Glutamatergic neuron (in vitro differentiated cells): ENCODE measurements at regions not wholly inside any gene's neighbourhood (a gene's known extent, or its start where the extent isn't known, plus 50 kb on each side); places are given as distances from the start of the nearest gene placed in this dataset.

Source experiments
- DNase-seq: peaks from one replicate; pipeline ENCODE4 v3.0.0; 2022
- H3K27ac Mint-ChIP-seq: one replicate; pipeline ENCODE4 v1.8.0; 2020; ENCODE audit warnings: mild to moderate bottlenecking, mixed read lengths, inconsistent platforms; ENCODE audit not compliant: unreplicated experiment
- H3K27me3 Mint-ChIP-seq: one replicate; pipeline ENCODE4 v1.8.0; 2020; ENCODE audit warnings: mild to moderate bottlenecking, moderate library complexity, mixed read lengths, inconsistent platforms; ENCODE audit not compliant: unreplicated experiment
- H3K36me3 Mint-ChIP-seq: one replicate; pipeline ENCODE4 v1.8.0; 2020; ENCODE audit warnings: mild to moderate bottlenecking, mixed read lengths, inconsistent platforms; ENCODE audit not compliant: unreplicated experiment
- H3K4me1 Mint-ChIP-seq: one replicate; pipeline ENCODE4 v1.8.0; 2020; ENCODE audit warnings: mild to moderate bottlenecking, low read depth, mixed read lengths, inconsistent platforms; ENCODE audit not compliant: unreplicated experiment
- H3K4me3 Mint-ChIP-seq: one replicate; pipeline ENCODE4 v1.8.0; 2020; ENCODE audit warnings: mild to moderate bottlenecking, mixed read lengths, inconsistent platforms; ENCODE audit not compliant: unreplicated experiment
- H3K9me3 Mint-ChIP-seq: one replicate; pipeline ENCODE4 v1.8.0; 2020; ENCODE audit warnings: mild to moderate bottlenecking, moderate library complexity, mixed read lengths, inconsistent platforms; ENCODE audit not compliant: unreplicated experiment
- TF ChIP-seq, protein P1 (sequence below): fragments of 200-600 bp; sonication (generic); IDR thresholded peaks from one replicate; pipeline ENCODE4 v1.5.0; 2021; ENCODE audit not compliant: partially characterized antibody, unreplicated experiment

DNA sequence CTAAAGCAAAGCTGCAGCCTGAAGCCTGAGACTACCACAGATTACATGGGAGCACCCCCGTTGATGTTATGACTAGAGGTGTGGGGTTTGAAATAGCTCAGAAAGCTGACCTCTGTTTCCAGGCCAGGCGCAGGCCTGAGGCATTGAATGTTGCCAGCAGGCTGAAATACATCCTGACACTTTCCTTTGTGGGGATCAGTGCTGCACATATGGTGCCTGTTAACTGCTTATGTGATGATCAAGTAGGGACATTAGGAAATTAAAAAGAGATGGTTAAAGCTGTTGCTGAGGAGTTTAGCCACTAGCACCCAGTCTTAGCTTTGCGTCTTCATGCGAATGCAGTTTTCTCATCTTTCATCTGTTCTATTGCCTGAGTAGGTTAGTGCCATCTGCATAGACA lies 83.2 kb downstream of the CCNA1 start:
- peaks cover 3% of the 10 kb centered on the region for H3K27me3 Mint-ChIP-seq
- H3K36me3 Mint-ChIP-seq, result no peaks in the 10 kb centered on the region
- peaks cover 4% of the 10 kb centered on the region for H3K9me3 Mint-ChIP-seq
- DNase-seq, result no peak
- H3K4me1 Mint-ChIP-seq, result peaks cover 30% of the 10 kb centered on the region
- TF ChIP-seq, protein P1, sequence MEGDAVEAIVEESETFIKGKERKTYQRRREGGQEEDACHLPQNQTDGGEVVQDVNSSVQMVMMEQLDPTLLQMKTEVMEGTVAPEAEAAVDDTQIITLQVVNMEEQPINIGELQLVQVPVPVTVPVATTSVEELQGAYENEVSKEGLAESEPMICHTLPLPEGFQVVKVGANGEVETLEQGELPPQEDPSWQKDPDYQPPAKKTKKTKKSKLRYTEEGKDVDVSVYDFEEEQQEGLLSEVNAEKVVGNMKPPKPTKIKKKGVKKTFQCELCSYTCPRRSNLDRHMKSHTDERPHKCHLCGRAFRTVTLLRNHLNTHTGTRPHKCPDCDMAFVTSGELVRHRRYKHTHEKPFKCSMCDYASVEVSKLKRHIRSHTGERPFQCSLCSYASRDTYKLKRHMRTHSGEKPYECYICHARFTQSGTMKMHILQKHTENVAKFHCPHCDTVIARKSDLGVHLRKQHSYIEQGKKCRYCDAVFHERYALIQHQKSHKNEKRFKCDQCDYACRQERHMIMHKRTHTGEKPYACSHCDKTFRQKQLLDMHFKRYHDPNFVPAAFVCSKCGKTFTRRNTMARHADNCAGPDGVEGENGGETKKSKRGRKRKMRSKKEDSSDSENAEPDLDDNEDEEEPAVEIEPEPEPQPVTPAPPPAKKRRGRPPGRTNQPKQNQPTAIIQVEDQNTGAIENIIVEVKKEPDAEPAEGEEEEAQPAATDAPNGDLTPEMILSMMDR, result no peak
- no peak overlapping the region for H3K4me3 Mint-ChIP-seq
- peak overlapping the region; percentile 56 for H3K27ac Mint-ChIP-seq

DNA sequence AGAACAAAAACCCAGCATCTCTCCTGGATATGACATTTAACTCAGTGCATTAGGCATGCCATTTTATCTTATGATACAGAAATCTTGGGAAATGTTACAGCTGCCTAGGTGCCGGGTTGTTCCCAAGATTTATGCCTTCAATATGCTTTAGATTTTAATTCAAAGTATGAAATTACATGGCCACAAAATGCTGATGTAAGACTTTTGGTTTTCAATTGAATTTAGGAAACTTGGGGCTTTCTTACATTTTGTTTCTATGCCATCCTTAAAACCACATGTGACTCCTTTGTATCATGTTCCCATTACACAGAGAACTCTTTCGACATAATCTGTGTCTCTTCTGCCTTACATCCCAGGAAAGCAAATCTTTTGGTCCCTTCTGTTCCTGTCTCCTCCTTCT lies 83.9 kb downstream of the CCNA1 start:
- Mint-ChIP-seq H3K4me1 (peaks cover 30% of the 10 kb centered on the region), H3K9me3 (peaks cover 4% of the 10 kb centered on the region), H3K36me3 (no peaks in the 10 kb centered on the region), H3K27ac (no peak overlapping the region), H3K4me3 (no peak overlapping the region), H3K27me3 (peaks cover 3% of the 10 kb centered on the region)
- TF ChIP-seq, protein P1, result no peak
- no peak for DNase-seq

DNA sequence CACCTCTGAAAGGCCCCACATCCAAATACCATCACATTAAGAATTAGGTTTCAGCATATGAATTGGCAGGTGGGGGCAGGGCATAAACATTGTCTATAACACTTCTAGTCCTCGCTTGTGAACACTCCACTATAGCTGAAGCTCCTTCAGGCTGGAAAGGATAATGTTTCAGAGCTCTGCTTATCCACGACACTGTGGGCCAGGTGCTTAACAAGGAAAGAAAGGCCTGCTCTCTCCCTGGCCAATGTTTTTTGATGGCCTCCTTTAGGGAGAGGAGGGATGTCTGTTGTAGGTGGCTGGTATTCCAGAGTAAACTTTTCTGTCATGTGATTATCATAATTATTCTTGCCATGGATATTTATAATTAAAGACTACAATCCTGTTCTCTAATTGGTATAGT lies 86.4 kb downstream of the CCNA1 start:
- Mint-ChIP-seq H3K36me3 (no peaks in the 10 kb centered on the region), H3K4me1 (peaks cover 20% of the 10 kb centered on the region), H3K27me3 (no peaks in the 10 kb centered on the region), H3K27ac (no peak overlapping the region), H3K4me3 (no peak overlapping the region), H3K9me3 (no peaks in the 10 kb centered on the region)
- TF ChIP-seq, protein P1, result no peak
- DNase-seq, result no peak

DNA sequence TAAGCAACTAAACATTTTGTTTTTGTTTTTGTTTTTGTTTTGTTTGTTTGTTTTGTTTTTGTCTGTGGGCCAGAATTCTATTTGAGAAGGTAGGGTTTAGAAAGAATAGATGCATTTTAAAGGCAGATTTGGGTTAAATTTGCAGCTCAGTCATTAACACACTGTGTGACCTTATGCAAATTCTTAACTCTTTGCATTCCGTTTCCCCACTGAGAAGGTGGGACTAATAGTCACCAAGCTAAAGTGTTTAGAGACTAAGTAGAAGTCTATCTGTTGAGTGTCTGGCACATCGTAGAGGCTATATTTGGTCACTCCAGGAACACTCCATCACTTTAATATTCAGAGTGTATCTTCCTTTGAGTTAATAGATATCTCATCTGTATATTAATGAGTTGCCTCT lies 87.1 kb downstream of the CCNA1 start:
- TF ChIP-seq, protein P1, result no peak
- Mint-ChIP-seq H3K27me3 (no peaks in the 10 kb centered on the region), H3K27ac (no peak overlapping the region), H3K36me3 (no peaks in the 10 kb centered on the region), H3K4me3 (no peak overlapping the region), H3K4me1 (peaks cover 18% of the 10 kb centered on the region), H3K9me3 (no peaks in the 10 kb centered on the region)
- no peak for DNase-seq

DNA sequence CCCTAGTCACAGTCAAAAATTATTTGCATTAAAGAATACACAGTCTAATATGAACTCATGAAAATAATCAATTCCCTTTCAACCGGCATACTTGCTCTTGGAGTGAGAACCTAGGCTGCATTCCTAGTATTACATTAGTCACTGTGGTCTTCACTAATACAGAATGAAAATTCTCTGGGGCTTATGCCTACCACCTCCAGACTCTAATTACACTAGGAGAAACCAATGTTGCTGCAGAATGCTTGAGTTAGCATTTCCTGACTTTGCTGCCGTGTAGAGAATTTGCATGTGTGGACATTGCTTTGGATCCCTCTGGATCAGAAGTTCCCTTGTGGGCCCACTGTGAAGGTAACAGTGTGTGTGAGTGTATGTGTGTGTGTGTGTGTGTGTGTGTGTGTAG lies 87.8 kb downstream of the CCNA1 start:
- H3K27ac Mint-ChIP-seq, result no peak overlapping the region
- no peak overlapping the region for H3K4me3 Mint-ChIP-seq
- H3K4me1 Mint-ChIP-seq, result peaks cover 15% of the 10 kb centered on the region

More for the DNA sequence above, 87.8 kb downstream of the CCNA1 start:
- H3K36me3 Mint-ChIP-seq, result no peaks in the 10 kb centered on the region
- DNase-seq, result no peak
- no peaks in the 10 kb centered on the region for H3K9me3 Mint-ChIP-seq
- TF ChIP-seq, protein P1, result no peak
- no peaks in the 10 kb centered on the region for H3K27me3 Mint-ChIP-seq
